ENCODE measurements at regions not wholly inside any gene's neighbourhood (a gene's known extent, or its start where the extent isn't known, plus 50 kb on each side); places are given as distances from the start of the nearest gene placed in this dataset.
"Not testable (repeated sequence)": the region's sequence is repeated elsewhere in the genome, so short reads cannot be mapped to it uniquely, and the experiment has no call there.

- no peak for DNase-seq (ENCODE audit: low spot score)
- 90% methylated on average over 1 of the region's 1 CpG for WGBS
- Histone ChIP-seq H3K4me1 (ENCODE audit: control insufficient read depth in 4 of 4, insufficient read depth in 4 of 4, low read length in 3 of 4) (no peaks in the 10 kb centered on the region), H3K27ac (ENCODE audit: low read depth in 1 of 2, low read length in 2 of 2) (no peak overlapping the region), H3K4me3 (ENCODE audit: low read depth in 1 of 3, low read length in 3 of 3) (no peak overlapping the region), H3K27me3 (ENCODE audit: control insufficient read depth in 4 of 4, insufficient read depth in 4 of 4, low read length in 3 of 4) (no peaks in the 10 kb centered on the region), H3K9me3 (ENCODE audit: control insufficient read depth in 4 of 4, low read length in 3 of 4) (no peaks in the 10 kb centered on the region), H3K36me3 (ENCODE audit: control insufficient read depth in 4 of 4, insufficient read depth in 3 of 4, low read depth in 1 of 4, low read length in 3 of 4) (no peaks in the 10 kb centered on the region), H3K9ac (ENCODE audit: low read depth in 1 of 2, low read length in 2 of 2) (no peak overlapping the region)
- TF ChIP-seq EGR1 (IDR thresholded peaks at IDR 0.05; ENCODE audit: low read depth in 2 of 2) (no peak), HNF4G (IDR thresholded peaks at IDR 0.05) (no peak), GABPA (IDR thresholded peaks at IDR 0.05 in 1 of 2, conservative IDR thresholded peaks at IDR 0.05 in 1 of 2) (no peak), RAD21 (IDR thresholded peaks at IDR 0.05) (no peak), RXRA (IDR thresholded peaks at IDR 0.05) (no peak), REST (IDR thresholded peaks at IDR 0.05) (no peak), JUND (IDR thresholded peaks at IDR 0.05) (no peak), ZBTB33 (IDR thresholded peaks at IDR 0.05) (no peak), FOXA2 (IDR thresholded peaks at IDR 0.05) (no peak), TAF1 (conservative IDR thresholded peaks at IDR 0.05) (no peak), NR2F2 (IDR thresholded peaks at IDR 0.05) (no peak), FOXA1 (IDR thresholded peaks at IDR 0.05) (no peak), SP1 (IDR thresholded peaks at IDR 0.05) (no peak), HNF4A (conservative IDR thresholded peaks at IDR 0.05) (no peak)
- TF ChIP-seq, protein P1, sequence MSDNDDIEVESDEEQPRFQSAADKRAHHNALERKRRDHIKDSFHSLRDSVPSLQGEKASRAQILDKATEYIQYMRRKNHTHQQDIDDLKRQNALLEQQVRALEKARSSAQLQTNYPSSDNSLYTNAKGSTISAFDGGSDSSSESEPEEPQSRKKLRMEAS (IDR thresholded peaks at IDR 0.05), result no peak
- TF ChIP-seq, protein P2, sequence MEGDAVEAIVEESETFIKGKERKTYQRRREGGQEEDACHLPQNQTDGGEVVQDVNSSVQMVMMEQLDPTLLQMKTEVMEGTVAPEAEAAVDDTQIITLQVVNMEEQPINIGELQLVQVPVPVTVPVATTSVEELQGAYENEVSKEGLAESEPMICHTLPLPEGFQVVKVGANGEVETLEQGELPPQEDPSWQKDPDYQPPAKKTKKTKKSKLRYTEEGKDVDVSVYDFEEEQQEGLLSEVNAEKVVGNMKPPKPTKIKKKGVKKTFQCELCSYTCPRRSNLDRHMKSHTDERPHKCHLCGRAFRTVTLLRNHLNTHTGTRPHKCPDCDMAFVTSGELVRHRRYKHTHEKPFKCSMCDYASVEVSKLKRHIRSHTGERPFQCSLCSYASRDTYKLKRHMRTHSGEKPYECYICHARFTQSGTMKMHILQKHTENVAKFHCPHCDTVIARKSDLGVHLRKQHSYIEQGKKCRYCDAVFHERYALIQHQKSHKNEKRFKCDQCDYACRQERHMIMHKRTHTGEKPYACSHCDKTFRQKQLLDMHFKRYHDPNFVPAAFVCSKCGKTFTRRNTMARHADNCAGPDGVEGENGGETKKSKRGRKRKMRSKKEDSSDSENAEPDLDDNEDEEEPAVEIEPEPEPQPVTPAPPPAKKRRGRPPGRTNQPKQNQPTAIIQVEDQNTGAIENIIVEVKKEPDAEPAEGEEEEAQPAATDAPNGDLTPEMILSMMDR (IDR thresholded peaks at IDR 0.05; ENCODE audit: low read depth, low read length, missing input control), result no peak
Measured at GRCh38 chr14:39641224-39641623, 209.0 kb upstream of the FBXO33 start.

GRCh38 chr14:39639009-39639408 lies 206.8 kb upstream of the FBXO33 start:
- WGBS, result 84% methylated on average over 12 of the region's 12 CpGs
- not testable (repeated sequence) for H3K4me1 ChIP-seq (ENCODE audit: control insufficient read depth in 4 of 4, insufficient read depth in 4 of 4, low read length in 3 of 4); H3K9me3 ChIP-seq (ENCODE audit: control insufficient read depth in 4 of 4, low read length in 3 of 4); H3K27me3 ChIP-seq (ENCODE audit: control insufficient read depth in 4 of 4, insufficient read depth in 4 of 4, low read length in 3 of 4); H3K9ac ChIP-seq (ENCODE audit: low read depth in 1 of 2, low read length in 2 of 2); H3K4me3 ChIP-seq (ENCODE audit: low read depth in 1 of 3, low read length in 3 of 3); H3K36me3 ChIP-seq (ENCODE audit: control insufficient read depth in 4 of 4, insufficient read depth in 3 of 4, low read depth in 1 of 4, low read length in 3 of 4); DNase-seq (ENCODE audit: low spot score); H3K27ac ChIP-seq (ENCODE audit: low read depth in 1 of 2, low read length in 2 of 2)
